Spleen (tissue), 11 donors: ENCODE measurements at regions not wholly inside any gene's neighbourhood (a gene's known extent, or its start where the extent isn't known, plus 50 kb on each side); places are given as distances from the start of the nearest gene placed in this dataset.

Experiments
- DNase-seq: peaks from one replicate; pipeline ENCODE4 v3.0.0-alpha.2; 2020
- H3K27ac ChIP-seq, 8 donors: fragments of 200-600 bp; sonication (generic) in 7 of 8; 1 replicate in 4 of 8; 2 replicates in 4 of 8; pipeline versions ENCODE4 v1.5.0 to v1.8.0; 2016 to 2021; ENCODE audit warnings: inconsistent platforms in 4 of 8, mild to moderate bottlenecking in 4 of 8, moderate library complexity in 1 of 8
- H3K27me3 ChIP-seq, 7 donors: fragments of 200-600 bp; sonication (generic) in 6 of 7; replicated peaks in 1 of 7; 1 replicate in 4 of 7; 2 replicates in 3 of 7; pipeline versions ENCODE4 v1.5.0 to v1.8.0; 2016 to 2021; ENCODE audit warnings: inconsistent platforms in 3 of 7, mild to moderate bottlenecking in 1 of 7
- H3K36me3 ChIP-seq, 6 donors: fragments of 200-600 bp; sonication (generic) in 5 of 6; 1 replicate in 4 of 6; 2 replicates in 2 of 6; pipeline versions ENCODE4 v1.5.0 to v1.8.0; 2016 to 2021; ENCODE audit warnings: inconsistent platforms in 2 of 6
- H3K4me1 ChIP-seq, 6 donors: fragments of 200-600 bp; sonication (generic) in 5 of 6; 1 replicate in 3 of 6; 2 replicates in 3 of 6; pipeline versions ENCODE4 v1.5.0 to v1.8.0; 2016 to 2021; ENCODE audit warnings: inconsistent platforms in 3 of 6
- H3K4me3 ChIP-seq, 8 donors: fragments of 200-600 bp; sonication (generic) in 7 of 8; 1 replicate in 4 of 8; 2 replicates in 4 of 8; pipeline versions ENCODE4 v1.5.0 to v1.8.0; 2016 to 2021; ENCODE audit warnings: inconsistent platforms in 4 of 8, mild to moderate bottlenecking in 4 of 8, moderate library complexity in 2 of 8
- H3K9me3 ChIP-seq, 8 donors: fragments of 200-600 bp; sonication (generic) in 7 of 8; 1 replicate in 4 of 8; 2 replicates in 4 of 8; pipeline versions ENCODE4 v1.5.0 to v1.8.0; 2016 to 2021; ENCODE audit warnings: inconsistent platforms in 4 of 8
- POLR2A ChIP-seq, 3 donors: fragments of 450-650 bp; IDR thresholded peaks; one replicate each; pipeline ENCODE4 v1.5.1; 2017; ENCODE audit warnings: antibody characterized with exemption in 3 of 3, mild to moderate bottlenecking in 1 of 3
- POLR2AphosphoS5 ChIP-seq, 3 donors: sonication (generic); formaldehyde crosslinking; IDR thresholded peaks; one replicate each; pipeline ENCODE4 v1.5.1; 2017; ENCODE audit warnings: antibody characterized with exemption in 3 of 3
- WGBS, 5 donors: extraction: QIAGEN DNeasy Blood & Tissue Kit in 3 of 5; methylation state at CpG; one replicate each; pipeline versions ENCODE4 v1.1.5 to v1.1.7; 2013 to 2018; 5-methylcytosine and 5-hydroxymethylcytosine counted together
- intact Hi-C: fragments of 100-400 bp; cut with DNase I; formaldehyde crosslinking; loops from one replicate; pipeline ENCODE4 v1.15.0; 2023; ENCODE audit warnings: low total_unique reads
- TF ChIP-seq, protein P1 (sequence below), 11 experiments: fragments of 200-600 bp in 7 of 11; fragments of 450-650 bp in 4 of 11; sonication (generic) in 4 of 11; IDR thresholded peaks in 8 of 11; conservative IDR thresholded peaks in 3 of 11; 1 replicate in 7 of 11; 2 replicates in 4 of 11; pipeline versions ENCODE4 v1.4.0 to v1.8.0; 2016 to 2021; ENCODE audit warnings: antibody characterized with exemption in 11 of 11, inconsistent platforms in 4 of 11, mild to moderate bottlenecking in 1 of 11
- donor health status: healthy with polysubstance abuse.
- donor health status: DM: no; HTN: no; CAD: no; lungs with moderate emphysema.
- donor health status: DM: no; HTN: no; CAD: no.
- donor health status: Bipolar disorder and iron deficiency.
- donor health status: healthy.
- donor health status: DM: no; HTN: no; CAD: no.
- donor health status: DM: yes; HTN: yes; CAD: no.

DNA sequence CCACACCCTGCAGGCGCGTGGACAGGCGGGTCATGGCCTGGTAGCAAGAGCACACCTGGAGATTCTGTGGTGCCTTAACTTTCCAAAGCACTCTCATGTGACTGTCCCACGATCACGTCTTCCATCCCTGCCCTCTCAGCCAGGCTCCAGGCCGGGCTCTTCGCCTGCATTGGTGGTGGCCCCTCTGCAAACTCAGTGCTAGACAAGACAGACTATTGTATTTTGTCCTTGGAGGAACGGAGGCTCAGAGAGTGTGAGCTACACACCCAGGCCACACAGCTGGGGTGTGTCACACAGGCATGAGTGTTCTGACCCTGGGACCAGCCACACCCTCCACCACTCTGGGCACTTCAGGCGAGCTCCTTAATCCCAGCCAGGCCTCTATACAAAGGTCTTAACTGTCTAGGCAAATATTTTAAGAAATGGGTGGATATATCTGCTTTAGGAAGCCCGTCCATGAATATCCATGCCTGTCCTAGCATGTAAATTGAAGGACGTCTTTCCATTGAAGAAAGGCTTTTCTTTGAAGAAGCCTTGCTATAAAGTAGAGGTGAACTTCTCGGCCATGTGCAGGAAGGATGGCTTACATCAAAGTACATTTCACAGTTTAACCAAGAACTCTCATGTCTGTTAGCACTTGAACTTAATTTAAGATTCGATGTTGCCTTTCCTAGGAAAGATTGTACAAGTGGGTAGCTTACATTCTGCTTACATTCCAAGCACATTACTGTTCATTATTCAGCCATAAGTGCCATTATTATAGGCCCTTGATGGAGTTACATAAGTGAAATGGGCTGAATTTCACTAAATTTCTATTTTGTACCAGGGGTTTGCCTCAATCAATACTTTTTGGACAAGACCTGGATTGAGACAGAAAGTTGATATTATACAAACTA, 263.9 kb downstream of the DLL1 start:
- DNase-seq, result no peak
- TF ChIP-seq, protein P1, sequence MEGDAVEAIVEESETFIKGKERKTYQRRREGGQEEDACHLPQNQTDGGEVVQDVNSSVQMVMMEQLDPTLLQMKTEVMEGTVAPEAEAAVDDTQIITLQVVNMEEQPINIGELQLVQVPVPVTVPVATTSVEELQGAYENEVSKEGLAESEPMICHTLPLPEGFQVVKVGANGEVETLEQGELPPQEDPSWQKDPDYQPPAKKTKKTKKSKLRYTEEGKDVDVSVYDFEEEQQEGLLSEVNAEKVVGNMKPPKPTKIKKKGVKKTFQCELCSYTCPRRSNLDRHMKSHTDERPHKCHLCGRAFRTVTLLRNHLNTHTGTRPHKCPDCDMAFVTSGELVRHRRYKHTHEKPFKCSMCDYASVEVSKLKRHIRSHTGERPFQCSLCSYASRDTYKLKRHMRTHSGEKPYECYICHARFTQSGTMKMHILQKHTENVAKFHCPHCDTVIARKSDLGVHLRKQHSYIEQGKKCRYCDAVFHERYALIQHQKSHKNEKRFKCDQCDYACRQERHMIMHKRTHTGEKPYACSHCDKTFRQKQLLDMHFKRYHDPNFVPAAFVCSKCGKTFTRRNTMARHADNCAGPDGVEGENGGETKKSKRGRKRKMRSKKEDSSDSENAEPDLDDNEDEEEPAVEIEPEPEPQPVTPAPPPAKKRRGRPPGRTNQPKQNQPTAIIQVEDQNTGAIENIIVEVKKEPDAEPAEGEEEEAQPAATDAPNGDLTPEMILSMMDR (IDR thresholded peaks at IDR 0.05 in 8 of 11, conservative IDR thresholded peaks at IDR 0.05 in 3 of 11), result no peak
- no peak for TF ChIP-seq POLR2AphosphoS5 (IDR thresholded peaks at IDR 0.05)
- WGBS, 5 donors, result 82 to 89% (median 86%) methylated on average over 13 of the region's 13 CpGs
- no peaks in the 10 kb centered on the region for H3K36me3 ChIP-seq
- peaks cover 0 to 43% (median 16%) of the 10 kb centered on the region in 7 donors for H3K27me3 ChIP-seq
- no peaks in the 10 kb centered on the region for H3K9me3 ChIP-seq
- intact Hi-C loops, result no loop called here
- H3K27ac ChIP-seq, result peak overlapping the region in 5 of 8 donors; percentile 1 to 33 (median 10)
- no peak overlapping the region for H3K4me3 ChIP-seq
- peaks cover 0 to 6% (median 0%) of the 10 kb centered on the region in 6 donors for H3K4me1 ChIP-seq

DNA sequence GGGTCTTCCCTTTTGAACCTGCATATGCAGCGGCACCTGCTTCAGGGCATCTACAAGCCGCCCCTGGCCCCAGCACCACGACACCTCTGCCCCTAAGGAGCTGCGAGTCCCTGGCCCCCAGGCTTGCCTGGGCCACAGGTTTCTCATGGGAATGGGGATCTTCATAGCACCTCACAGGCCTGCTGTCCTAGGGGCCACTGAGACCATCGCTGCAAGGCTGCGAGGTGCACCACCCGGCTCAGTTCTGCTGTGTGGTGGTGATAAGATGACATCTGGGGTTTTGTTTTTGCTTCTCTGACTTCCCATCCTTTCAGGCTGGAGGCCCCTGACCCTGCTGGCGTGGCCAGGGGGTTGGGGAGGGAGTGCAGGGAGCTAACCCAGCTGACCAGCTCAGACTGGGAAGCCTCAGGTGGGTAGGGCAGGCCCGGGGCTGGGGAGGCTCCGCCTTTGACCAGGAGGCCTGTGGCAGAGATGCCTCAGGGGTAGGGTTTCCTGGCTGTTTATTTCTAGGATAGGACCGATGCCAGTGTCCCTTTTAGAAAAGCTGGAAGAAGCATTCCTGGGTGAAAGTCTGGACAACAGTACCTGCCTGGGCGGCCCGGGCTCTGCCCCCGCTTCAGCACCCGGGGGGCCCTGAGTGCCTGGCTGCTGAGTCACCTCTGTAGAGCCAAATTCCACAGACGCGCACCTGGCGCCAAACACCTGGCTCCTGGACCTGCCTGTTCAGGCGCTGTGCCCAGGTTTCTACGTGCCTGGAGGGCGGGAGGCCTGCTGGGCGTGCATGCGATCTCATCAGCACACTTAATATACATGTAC, 264.7 kb downstream of the DLL1 start:
- peak overlapping the region in 1 of 8 donors; percentile 33 for H3K27ac ChIP-seq
- H3K9me3 ChIP-seq, result no peaks in the 10 kb centered on the region
- peaks cover 0 to 6% (median 0%) of the 10 kb centered on the region in 6 donors for H3K4me1 ChIP-seq
- 86 to 93% (median 93%) methylated on average over 12 to 23 of the region's 23 CpGs for WGBS, 5 donors
- H3K36me3 ChIP-seq, result no peaks in the 10 kb centered on the region
- H3K4me3 ChIP-seq, result no peak overlapping the region
- H3K27me3 ChIP-seq, result peaks cover 0 to 49% (median 16%) of the 10 kb centered on the region in 7 donors
- intact Hi-C loops, result no loop called here
- TF ChIP-seq, protein P1 (IDR thresholded peaks at IDR 0.05 in 8 of 11, conservative IDR thresholded peaks at IDR 0.05 in 3 of 11), result no peak
- TF ChIP-seq POLR2A (IDR thresholded peaks at IDR 0.05) (no peak), POLR2AphosphoS5 (IDR thresholded peaks at IDR 0.05) (no peak)
- peak; percentile 72 for DNase-seq

DNA sequence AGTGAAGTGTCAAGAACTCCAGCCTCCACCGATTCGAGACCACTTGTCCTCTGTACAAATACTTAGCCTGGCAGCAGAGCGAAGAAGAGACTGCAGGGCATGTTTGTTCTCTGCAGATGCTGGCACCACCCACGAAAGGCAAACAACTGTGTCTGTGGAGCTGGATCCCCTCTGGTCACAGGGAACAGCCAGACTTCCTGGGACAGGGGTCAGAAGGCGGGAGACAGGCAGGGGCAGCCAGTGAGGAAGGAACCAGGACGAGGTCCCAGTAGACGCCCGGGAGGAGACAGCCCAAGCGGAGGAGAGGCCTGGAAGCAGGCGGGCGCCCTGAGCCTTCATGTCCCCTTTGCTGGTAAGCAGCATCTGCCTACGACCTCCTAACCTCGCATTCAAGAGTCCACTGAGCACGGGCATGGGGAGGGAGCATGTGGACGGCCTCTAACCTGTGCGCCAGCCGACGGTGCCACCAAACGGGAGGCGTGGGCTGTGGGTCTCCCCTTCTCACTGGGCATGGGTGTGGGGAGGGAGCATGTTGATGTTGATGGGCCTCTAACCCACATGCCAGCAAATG, 265.5 kb downstream of the DLL1 start:
- H3K4me3 ChIP-seq, result no peak overlapping the region
- 83 to 86% (median 86%) methylated on average over 12 to 20 of the region's 20 CpGs for WGBS, 5 donors
- TF ChIP-seq POLR2A (IDR thresholded peaks at IDR 0.05) (no peak), POLR2AphosphoS5 (IDR thresholded peaks at IDR 0.05) (no peak)
- TF ChIP-seq, protein P1 (IDR thresholded peaks at IDR 0.05 in 8 of 11, conservative IDR thresholded peaks at IDR 0.05 in 3 of 11), result no peak
- intact Hi-C loops, result no loop called here
- no peaks in the 10 kb centered on the region for H3K36me3 ChIP-seq
- H3K4me1 ChIP-seq, result peaks cover 0 to 6% (median 0%) of the 10 kb centered on the region in 6 donors
- H3K27me3 ChIP-seq, result peaks cover 0 to 44% (median 16%) of the 10 kb centered on the region in 7 donors
- no peaks in the 10 kb centered on the region for H3K9me3 ChIP-seq
- peak; percentile 54 for DNase-seq
- H3K27ac ChIP-seq, result peak overlapping the region in 4 of 8 donors; percentile 17 to 40 (median 30)
